ENCODE measurements at regions not wholly inside any gene's neighbourhood (a gene's known extent, or its start where the extent isn't known, plus 50 kb on each side); places are given as distances from the start of the nearest gene placed in this dataset.

DNA sequence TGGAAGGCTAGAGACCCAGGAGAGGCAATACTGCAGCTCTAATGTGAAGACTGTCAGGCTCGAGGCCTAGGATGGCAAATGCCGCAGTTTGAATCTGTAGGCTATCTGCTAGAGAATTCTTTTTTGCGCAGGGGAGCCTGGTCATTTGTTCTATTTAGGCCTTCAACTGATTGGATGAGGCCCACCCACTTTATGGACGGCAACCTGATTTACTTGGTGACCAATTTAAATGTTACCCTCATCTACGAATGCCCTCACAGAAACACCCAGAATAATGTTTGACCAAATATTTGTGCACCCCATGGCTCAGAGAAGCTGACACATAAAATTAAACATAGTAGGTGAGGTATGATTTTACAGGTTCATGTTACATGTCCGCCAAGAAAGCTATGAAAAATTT is 300.7 kb upstream of the GRM7 start:
- TF ChIP-seq POLR2A (IDR thresholded peaks at IDR 0.05) (no peak), EP300 (IDR thresholded peaks at IDR 0.05) (no peak), POLR2AphosphoS5 (IDR thresholded peaks at IDR 0.05) (no peak)
- TF ChIP-seq, protein P1, sequence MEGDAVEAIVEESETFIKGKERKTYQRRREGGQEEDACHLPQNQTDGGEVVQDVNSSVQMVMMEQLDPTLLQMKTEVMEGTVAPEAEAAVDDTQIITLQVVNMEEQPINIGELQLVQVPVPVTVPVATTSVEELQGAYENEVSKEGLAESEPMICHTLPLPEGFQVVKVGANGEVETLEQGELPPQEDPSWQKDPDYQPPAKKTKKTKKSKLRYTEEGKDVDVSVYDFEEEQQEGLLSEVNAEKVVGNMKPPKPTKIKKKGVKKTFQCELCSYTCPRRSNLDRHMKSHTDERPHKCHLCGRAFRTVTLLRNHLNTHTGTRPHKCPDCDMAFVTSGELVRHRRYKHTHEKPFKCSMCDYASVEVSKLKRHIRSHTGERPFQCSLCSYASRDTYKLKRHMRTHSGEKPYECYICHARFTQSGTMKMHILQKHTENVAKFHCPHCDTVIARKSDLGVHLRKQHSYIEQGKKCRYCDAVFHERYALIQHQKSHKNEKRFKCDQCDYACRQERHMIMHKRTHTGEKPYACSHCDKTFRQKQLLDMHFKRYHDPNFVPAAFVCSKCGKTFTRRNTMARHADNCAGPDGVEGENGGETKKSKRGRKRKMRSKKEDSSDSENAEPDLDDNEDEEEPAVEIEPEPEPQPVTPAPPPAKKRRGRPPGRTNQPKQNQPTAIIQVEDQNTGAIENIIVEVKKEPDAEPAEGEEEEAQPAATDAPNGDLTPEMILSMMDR (IDR thresholded peaks at IDR 0.05): no peak
